ENCODE measurements at regions not wholly inside any gene's neighbourhood (a gene's known extent, or its start where the extent isn't known, plus 50 kb on each side); places are given as distances from the start of the nearest gene placed in this dataset.

GRCh38 chr12:114221957-114222630 lies 183.8 kb downstream of the TBX5 start:
- H3K27ac ChIP-seq (ENCODE audit: insufficient read length, low read depth, low read length): no peak overlapping the region
- peaks cover 10% of the 10 kb centered on the region; the same call in 1 of the 2 replicates for H3K4me1 ChIP-seq (ENCODE audit: insufficient read depth, low read length)
- no peak overlapping the region for H3K27ac Mint-ChIP-seq
- no peak overlapping the region for H3K18ac ChIP-seq (ENCODE audit: insufficient read length, low read depth, low read length)
- no peak overlapping the region for H2BK15ac ChIP-seq (ENCODE audit: low read depth, low read length)
- no peak overlapping the region for H2BK12ac ChIP-seq (ENCODE audit: insufficient read length, low read depth, low read length)
- no peak overlapping the region for H3K4ac ChIP-seq (ENCODE audit: low read depth, low read length)
- H3K27me3 Mint-ChIP-seq (ENCODE audit: low read depth): peaks cover 10% of the 10 kb centered on the region
- H4K20me1 ChIP-seq (ENCODE audit: control insufficient read depth, insufficient read depth, insufficient read length): no peaks in the 10 kb centered on the region
- no peak overlapping the region for H3K4me3 Mint-ChIP-seq
- no peak for DNase-seq
- TF ChIP-seq CTCF (conservative IDR thresholded peaks at IDR 0.05): no peak
- H2AFZ ChIP-seq (ENCODE audit: low read length): no peak overlapping the region
- no peaks in the 10 kb centered on the region for H3K9me3 ChIP-seq (ENCODE audit: control insufficient read depth, low read depth, low read length)
- H3K23ac ChIP-seq (ENCODE audit: insufficient read length, low read depth, low read length): no peak overlapping the region
- H4K8ac ChIP-seq (replicated peaks; ENCODE audit: insufficient read length, low read depth, low read length): no peak overlapping the region
- no peak overlapping the region for H2BK20ac ChIP-seq (ENCODE audit: low read depth, low read length, poor library complexity, severe bottlenecking)
- no peaks in the 10 kb centered on the region for H3K27me3 ChIP-seq (ENCODE audit: insufficient read depth, low read length)
- no peaks in the 10 kb centered on the region for H3K23me2 ChIP-seq (ENCODE audit: insufficient read length, low read depth, low read length, poor library complexity, severe bottlenecking)
- no peak overlapping the region for H3T11ph ChIP-seq (ENCODE audit: low read length)
- H2AK5ac ChIP-seq (ENCODE audit: insufficient read length, low read length): no peak overlapping the region
- no peaks in the 10 kb centered on the region for H3K79me1 ChIP-seq (ENCODE audit: insufficient read depth, low read depth, low read length, poor library complexity, severe bottlenecking)
- H3K4me2 ChIP-seq (ENCODE audit: insufficient read depth, insufficient read length, low read length): no peak overlapping the region
- no peak overlapping the region for H2BK5ac ChIP-seq (ENCODE audit: insufficient read length, low read length)
- no peaks in the 10 kb centered on the region for H3K79me2 ChIP-seq (ENCODE audit: insufficient read depth, low read length)
- no peak overlapping the region for H3K56ac ChIP-seq (ENCODE audit: insufficient read length, low read depth, low read length)
- H3K4me1 Mint-ChIP-seq: peaks cover 32 to 39% of the 10 kb centered on the region in 2 experiments
- peaks cover 0 to 3% of the 10 kb centered on the region in 2 experiments; a peak in 1 of 5 replicates for H3K9me3 Mint-ChIP-seq
- no peak overlapping the region for H3K14ac ChIP-seq (ENCODE audit: insufficient read depth, low read length)
- no peak overlapping the region for H2BK120ac ChIP-seq (ENCODE audit: low read depth, low read length, poor library complexity, severe bottlenecking)
- no peaks in the 10 kb centered on the region for H3K36me3 Mint-ChIP-seq (ENCODE audit: insufficient read depth in 1 of 3, low read depth in 3 of 3)
- H4K5ac ChIP-seq (ENCODE audit: insufficient read length, low read depth, low read length): no peak overlapping the region
- H4K91ac ChIP-seq (ENCODE audit: insufficient read length, low read depth, low read length): no peak overlapping the region
- H3K9ac ChIP-seq (ENCODE audit: extremely low read depth, insufficient read length, low read length): no peak overlapping the region
